ENCODE measurements at regions not wholly inside any gene's neighbourhood (a gene's known extent, or its start where the extent isn't known, plus 50 kb on each side); places are given as distances from the start of the nearest gene placed in this dataset.

- no peak for DNase-seq
Observed at GRCh38 chr2:217437290-217437870, 565.4 kb downstream of the TNS1 start.

GRCh38 chr2:217436386-217436785, 566.4 kb downstream of the TNS1 start:
- no peak for DNase-seq

GRCh38 chr2:217434180-217434975, 568.4 kb downstream of the TNS1 start:
- DNase-seq, result no peak

- no peak for DNase-seq
Observed at GRCh38 chr2:217433522-217433921, 569.3 kb downstream of the TNS1 start.

- no peak for DNase-seq
Observed at GRCh38 chr2:217431577-217432269, 571.1 kb downstream of the TNS1 start.

- DNase-seq, result no peak
Observed at GRCh38 chr2:217430916-217431576, 571.2 kb upstream of the TNP1 start.

GRCh38 chr2:217429981-217430500, 570.2 kb upstream of the TNP1 start:
- no peak for DNase-seq

- no peak for DNase-seq
Observed at GRCh38 chr2:217421834-217422233, 562.0 kb upstream of the TNP1 start.

- DNase-seq, result no peak
Observed at GRCh38 chr2:217420854-217421253, 561.0 kb upstream of the TNP1 start.

GRCh38 chr2:217419055-217419671, 559.3 kb upstream of the TNP1 start:
- DNase-seq, result no peak

GRCh38 chr2:217418544-217418943, 558.7 kb upstream of the TNP1 start:
- no peak for DNase-seq

GRCh38 chr2:217418090-217418489, 558.2 kb upstream of the TNP1 start:
- no peak for DNase-seq

GRCh38 chr2:217417536-217417935, 557.7 kb upstream of the TNP1 start:
- DNase-seq, result no peak

- DNase-seq, result no peak
Observed at GRCh38 chr2:217415316-217415715, 555.5 kb upstream of the TNP1 start.

- no peak for DNase-seq
Observed at GRCh38 chr2:217414429-217414828, 554.6 kb upstream of the TNP1 start.

- no peak for DNase-seq
Observed at GRCh38 chr2:217413193-217413592, 553.3 kb upstream of the TNP1 start.

- no peak for DNase-seq
Observed at GRCh38 chr2:217412721-217413120, 552.9 kb upstream of the TNP1 start.

- no peak for DNase-seq
Observed at GRCh38 chr2:217412277-217412676, 552.4 kb upstream of the TNP1 start.

- DNase-seq, result no peak
Observed at GRCh38 chr2:217410681-217410960, 550.8 kb upstream of the TNP1 start.

GRCh38 chr2:217409949-217410680, 550.3 kb upstream of the TNP1 start:
- no peak for DNase-seq

- no peak for DNase-seq
Observed at GRCh38 chr2:217407362-217407761, 547.5 kb upstream of the TNP1 start.

GRCh38 chr2:217404236-217404760, 544.4 kb upstream of the TNP1 start:
- DNase-seq, result no peak
